ENCODE measurements at regions not wholly inside any gene's neighbourhood (a gene's known extent, or its start where the extent isn't known, plus 50 kb on each side); places are given as distances from the start of the nearest gene placed in this dataset.

DNA sequence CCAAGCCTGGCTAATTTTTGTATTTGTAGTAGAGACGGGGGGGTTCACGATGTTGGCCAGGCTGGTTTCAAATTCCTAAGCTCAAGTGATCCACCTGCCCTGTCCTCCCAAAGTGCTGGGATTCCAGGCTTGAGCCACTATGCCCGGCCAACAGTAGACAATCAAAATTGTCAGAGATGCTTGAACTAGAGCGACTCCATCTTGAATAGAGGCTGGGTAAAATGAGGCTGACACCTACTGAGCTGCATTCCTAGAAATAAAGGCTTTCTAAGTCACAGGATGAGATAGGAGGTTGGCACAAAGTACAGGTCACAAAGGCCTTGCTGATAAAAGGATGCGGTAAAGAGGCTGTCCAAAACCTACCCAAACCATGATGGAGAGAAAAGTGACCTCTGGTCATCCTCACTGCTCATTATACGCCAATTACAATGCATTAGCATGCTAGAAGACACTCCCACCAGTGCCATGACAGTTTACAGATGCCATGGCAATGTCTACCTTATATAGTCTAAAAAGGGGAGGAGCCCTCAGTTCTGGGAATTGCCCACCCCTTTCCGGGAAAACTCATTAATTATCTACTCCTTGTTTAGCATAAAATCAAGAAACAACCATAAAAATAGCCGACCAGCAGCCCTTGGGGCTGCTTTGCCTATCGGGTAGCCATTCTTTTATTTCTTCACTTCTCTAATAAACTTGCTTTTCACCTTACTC, 134.5 kb downstream of the BAMBI start:
- DNase-seq: no peak

- DNase-seq: no peak
Measured at GRCh38 chr10:28812384-28813372, 135.4 kb downstream of the BAMBI start.

DNA sequence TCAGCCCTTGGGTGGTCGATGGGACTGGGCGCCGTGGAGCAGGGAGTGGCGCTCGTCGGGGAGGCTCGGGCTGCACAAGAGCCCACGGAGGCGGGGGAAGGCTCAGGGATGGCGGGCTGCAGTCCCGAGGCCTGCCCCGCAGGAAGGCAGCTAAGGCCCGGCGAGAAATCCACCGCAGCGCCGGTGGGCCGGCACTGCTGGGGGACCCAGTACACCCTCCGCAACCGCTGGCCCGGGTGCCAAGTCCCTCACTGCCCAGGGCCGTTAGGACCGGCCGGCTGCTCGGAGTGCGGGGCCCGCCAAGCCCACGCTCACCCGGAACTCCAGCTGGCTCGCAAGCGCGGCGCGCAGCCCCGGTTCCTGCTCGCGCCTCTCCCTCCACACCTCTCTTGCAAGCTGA, 138.4 kb downstream of the BAMBI start:
- DNase-seq: no peak

DNA sequence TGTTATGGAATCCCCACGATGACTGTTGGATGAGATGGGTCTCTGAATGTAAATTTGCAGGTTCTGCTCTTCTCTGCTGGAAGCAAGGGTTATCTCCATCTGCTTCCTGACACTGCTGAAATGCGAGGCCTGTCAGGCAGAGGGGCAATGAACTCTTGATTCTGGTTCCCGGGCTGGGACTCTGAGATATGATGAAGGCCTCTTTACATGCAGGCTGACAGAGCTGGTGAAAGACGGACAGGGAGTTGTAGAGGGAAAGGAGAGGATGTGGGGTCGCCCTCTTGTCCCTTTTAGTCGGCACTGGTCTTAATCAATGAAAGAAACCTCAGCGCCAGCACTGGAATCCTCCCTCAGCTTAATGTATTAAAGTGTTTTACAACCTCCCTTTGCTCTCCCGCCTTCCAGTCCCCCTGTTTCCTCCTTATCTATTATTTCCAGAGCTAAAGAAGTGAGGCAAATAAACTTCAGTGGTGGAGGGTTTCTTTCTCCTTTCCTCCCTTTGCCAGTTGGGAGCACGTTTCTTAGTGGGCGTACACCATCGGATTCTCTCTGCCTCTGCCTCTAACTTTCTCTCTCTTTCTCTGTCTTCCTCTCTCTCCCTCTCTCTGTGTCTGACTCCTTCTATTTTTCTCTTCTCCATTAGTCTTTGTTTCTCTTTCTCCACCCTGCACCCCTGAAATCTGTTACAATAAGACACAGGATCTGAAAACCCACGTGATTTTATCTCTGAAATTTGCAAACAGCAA, 145.6 kb downstream of the BAMBI start:
- DNase-seq: no peak

DNA sequence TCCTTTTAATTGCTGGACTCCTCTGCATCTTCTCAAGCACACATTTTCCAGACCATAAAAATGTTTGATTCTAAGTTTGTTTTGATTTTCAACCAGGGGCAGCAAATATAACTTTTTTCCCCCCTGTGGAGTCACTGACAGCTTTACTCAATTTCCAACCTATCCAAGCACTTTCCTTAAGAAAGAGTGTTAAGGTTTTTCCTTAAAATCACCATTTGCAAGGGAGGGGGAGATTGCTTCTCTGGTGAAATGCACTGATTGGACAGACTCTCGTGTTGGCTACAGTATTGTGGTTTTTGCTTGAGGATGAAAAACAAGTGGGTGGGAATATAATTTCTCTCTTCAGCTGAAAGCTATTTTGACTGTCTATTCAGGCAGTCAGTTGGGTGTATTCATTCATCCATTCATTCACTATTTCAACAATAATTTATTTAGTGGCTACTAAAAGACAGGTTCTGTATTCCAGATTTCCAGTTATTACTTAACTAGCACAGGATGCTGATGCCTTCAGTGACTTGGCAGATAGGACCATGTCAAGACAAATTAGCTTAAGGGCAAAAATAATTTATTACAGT, 146.3 kb downstream of the BAMBI start:
- no peak for DNase-seq

DNA sequence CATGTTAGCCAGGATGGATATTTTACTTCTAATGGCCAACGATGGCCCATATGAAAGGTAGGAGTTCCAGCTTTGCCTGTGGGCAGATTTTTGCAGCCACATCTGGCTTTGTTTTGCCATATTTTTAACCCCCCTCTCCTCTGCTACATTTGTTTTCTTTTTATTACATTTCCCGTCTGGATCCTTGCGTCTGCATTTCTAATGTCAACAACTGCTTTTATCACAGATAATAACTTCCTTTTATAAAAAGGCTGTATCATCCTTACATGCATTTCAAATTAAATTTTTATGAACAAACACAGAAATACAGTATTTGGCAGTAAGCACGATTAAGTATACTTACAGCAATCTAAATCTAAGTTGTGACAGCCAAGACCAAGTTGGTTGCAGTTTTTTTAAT, 156.0 kb downstream of the BAMBI start:
- DNase-seq: no peak

DNA sequence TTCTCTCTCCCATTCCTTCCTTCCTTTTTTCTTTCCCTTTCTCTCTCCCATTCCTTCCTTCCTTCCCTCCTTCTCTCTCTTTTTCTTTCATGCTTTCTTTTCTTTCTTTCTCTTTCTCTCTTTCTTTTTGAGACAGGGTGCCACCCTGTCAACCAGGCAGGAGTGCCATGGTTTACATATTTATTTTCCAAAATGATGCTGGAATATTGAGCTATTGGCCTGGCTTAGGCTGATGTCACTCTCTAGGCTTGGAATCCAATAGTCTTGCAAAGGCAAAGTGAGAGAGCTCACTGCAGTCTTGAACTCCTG, 159.1 kb downstream of the BAMBI start:
- DNase-seq: no peak

DNA sequence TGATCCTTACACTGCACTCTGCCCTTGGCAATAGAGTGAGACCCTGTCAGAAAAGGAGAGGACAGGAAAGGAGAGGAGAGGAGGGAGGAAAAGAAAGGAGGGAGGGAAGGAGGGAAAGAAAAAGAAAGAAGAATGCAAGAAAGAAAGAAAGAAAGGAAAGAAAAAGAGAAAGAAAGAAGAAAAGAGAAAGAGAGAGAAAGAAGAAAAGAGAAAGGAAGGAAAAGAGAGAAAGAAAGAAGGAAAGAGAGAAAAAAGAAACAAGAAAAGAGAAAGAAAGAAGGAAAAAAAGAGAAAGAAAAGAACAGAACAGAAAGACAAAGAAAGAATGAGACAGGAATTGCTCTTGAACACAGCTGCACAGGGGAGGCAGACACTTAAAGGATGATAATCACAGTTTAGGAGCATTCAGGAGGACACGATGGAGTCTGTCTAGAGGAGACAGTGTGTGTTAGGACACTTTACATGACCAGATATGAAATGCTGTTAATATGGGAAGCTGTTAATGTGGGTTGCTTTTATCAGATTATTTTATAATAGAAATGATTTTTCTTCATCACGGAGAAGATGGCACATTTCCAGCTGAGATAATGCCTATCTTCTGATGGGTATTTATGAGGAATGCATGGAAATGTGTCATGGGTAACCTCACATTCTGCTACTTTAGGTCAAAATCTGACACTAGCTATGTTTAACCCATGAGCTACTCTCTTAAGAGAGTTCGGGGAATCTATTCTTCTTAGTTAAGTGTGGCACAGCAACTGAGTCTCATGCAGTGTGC, 160.5 kb downstream of the BAMBI start:
- DNase-seq: no peak

- no peak for DNase-seq
Measured at GRCh38 chr10:28838908-28839307, 161.6 kb downstream of the BAMBI start.

DNA sequence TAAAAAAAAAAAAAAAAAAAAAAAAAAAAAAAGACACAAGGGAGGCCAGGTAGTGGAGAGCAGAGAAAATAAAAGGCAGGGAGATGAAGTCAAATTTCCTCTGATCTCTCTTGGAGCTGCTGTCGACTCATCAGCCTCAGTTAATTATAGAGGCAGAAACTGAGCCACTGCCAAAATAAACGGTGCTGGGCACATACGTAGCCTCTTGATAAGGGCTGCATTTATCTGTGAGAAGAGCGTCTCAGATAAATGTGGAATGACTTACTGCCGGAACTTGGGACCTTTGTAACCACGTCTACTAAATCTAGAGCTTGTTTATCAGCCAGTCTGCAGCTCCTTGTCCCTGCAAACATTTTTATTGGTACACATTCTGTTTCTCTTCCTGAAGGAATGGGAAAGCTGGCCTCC, 162.3 kb downstream of the BAMBI start:
- peak; percentile 70 for DNase-seq

DNA sequence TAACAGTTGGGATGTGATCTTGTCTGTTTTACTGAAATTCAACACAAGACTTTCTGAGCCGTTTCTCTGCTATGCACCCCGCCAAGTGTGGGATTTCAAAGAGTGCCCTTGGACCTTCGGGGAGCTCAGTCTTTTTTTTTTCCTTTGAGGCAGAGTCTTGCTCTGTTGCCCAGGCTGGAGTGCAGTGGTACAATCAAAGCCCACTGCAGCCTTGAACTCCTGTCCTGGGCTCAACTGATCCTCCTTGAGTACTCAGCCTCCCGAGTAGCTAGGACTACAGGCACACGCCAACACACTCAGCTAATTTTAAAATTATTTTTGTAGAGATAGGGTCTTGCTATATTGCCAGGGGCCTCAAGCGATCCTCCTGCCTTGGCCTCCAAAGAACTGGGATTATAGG, 162.9 kb downstream of the BAMBI start:
- no peak for DNase-seq

- DNase-seq: no peak
Measured at GRCh38 chr10:28840971-28841370, 163.7 kb downstream of the BAMBI start.

DNA sequence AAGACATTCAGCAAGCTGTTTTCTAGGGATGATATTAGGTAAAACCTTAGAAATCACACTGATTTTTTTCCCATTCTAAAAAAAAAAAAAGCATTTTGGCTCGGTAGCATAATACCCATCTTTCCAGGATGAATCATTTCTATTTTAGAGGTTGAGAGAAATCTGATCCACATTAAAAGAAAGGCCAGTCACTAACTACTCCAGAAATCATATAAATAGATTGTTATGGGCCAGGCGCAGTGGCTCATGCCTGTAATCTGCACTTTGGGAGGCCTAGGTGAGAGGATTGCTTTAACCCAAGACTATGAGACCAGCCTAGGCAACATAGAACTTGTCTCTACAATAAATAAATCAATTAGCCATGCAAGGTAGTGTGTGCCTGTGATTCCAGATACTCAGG, 164.3 kb downstream of the BAMBI start:
- DNase-seq: no peak

GRCh38 chr10:28842321-28842720, 165.0 kb downstream of the BAMBI start:
- no peak for DNase-seq

DNA sequence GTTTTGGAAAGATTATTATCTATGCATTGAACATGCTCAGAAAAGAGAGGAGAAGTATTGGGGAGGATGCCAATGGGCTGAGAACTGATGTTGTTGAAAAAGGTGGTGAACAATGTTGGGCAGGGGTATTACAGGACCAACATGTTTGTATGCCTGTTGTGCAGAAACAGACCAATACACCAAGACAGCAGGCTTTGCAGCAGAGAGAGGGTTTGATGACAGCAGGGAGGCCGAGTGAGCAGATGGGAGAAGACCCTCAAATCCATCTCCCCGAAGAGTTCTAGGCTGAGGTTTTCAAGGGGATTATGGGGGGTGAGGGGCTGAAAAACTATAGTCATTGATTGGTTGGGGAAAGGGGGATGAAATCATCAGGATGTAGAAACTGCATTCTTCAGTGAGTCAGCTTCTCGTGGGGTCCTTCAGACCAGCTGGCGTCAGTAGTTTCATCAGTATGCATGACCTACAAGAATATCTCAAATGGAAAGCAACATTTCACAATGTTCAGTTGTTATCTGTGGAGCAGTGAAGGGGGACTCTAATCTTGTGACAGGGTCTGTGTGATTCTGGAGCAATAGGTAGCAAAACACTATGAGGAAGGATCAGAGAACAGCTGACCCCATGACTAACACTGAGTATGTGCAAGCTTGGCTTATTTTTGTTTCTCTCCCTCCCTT, 167.8 kb downstream of the BAMBI start:
- no peak for DNase-seq

DNA sequence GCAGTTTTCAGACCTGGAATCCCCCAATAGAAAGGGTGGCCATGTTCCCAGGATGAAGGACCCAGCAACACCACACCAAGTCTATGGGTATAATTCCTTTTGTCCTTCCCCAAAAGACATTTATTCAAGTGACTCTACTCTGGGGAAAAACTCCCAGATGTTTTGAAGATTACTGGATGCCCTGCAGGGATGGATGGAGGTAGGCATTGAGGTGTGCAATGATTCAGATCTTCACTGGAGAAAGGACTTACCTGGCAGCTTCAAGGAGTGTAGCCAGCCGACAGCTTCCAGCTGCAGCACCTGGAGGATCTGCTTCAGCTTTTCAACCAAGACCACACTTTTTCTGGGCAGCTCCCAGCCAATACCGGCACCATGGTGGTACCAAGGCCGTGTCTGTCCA, 172.0 kb downstream of the BAMBI start:
- DNase-seq: no peak

DNA sequence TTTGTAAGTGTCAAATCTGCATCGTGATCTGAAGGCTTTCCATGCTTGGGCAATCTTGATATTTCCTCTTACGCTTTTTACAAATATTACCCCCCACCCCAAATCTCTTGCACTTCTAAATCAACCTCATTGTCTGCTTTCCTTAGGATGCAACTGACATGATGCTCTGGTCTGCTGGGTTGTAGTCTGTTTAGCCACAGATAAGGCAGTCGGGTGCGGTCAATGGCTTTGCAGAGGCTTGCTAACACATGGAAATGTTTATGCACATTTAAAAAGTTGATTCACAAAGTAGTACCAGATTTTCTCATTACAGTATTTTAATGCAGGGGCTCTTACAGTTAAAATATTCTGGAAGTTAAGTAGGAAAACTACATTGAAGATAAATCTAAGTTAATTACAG, 172.5 kb downstream of the BAMBI start:
- DNase-seq: no peak

- DNase-seq: no peak
Measured at GRCh38 chr10:28850784-28851183, 173.5 kb downstream of the BAMBI start.

DNA sequence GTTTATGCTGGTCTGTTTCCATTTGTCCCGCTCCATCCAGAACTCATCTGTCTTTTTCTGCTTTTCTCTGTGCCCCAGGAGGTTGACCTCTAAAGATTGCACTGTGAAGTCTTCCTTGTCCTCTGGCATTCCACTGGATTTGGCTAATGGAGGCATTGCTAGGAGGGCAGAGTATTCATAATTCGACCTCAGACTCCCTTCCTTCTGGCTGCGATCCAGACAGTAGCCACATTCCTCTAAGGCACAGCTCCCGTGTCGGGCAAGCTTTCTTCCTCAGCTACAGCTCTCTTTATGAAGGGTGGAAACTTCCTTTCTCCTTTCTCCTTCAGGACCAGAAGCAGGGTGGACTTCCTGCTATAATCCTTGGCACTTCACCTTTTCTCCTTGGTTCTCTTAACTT, 175.9 kb downstream of the BAMBI start:
- no peak for DNase-seq

GRCh38 chr10:28857164-28857563, 179.8 kb downstream of the BAMBI start:
- no peak for DNase-seq

GRCh38 chr10:28858646-28859045, 181.3 kb downstream of the BAMBI start:
- no peak for DNase-seq

Measured in left kidney (tissue), 1 donor.